Fibroblast of skin of back (primary cell): ENCODE measurements at regions not wholly inside any gene's neighbourhood (a gene's known extent, or its start where the extent isn't known, plus 50 kb on each side); places are given as distances from the start of the nearest gene placed in this dataset.

Source experiments
- DNase-seq: peaks from one replicate; pipeline ENCODE4 v3.0.0-alpha.2; 2013

DNA sequence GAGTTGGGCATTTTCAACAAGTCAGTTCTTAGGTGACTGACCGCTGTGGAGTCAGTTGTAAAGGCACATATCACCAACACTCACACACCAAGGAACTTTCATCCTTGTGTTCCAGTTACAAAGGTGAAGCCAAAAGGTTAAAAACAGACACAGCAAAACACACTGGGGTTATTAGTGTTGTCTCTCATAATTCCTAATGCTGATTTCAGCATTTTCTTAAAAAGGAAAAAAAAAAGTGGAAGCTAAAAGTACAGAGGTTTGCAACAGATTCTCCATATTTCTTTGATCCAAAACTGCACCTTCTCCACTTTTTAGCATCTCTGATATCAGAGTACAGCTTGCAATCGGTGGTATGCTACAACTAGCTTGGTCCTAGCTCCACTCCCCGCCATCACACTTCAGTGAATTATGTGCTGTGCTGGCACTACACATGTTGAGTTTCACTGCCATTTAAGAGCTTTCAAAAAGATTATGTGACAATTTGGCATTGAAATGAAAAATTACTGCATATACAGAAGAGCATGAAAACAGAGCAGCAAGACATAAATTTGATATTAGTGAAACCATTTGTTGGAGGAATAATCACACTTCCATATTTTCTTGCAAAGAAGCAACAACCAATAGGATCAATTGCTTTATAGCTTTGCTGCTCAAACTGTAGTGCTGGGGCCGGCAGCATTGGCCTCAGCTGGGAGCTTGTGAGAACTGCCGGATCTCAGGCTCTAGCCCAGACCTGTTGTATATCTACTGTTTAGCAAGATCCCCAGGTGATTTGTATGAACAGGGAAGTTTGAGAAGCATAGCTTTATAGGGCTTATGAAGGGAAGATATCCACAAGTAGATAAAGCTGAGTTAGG lies 62.3 kb upstream of the DAPL1 start:
- DNase-seq: no peak

DNA sequence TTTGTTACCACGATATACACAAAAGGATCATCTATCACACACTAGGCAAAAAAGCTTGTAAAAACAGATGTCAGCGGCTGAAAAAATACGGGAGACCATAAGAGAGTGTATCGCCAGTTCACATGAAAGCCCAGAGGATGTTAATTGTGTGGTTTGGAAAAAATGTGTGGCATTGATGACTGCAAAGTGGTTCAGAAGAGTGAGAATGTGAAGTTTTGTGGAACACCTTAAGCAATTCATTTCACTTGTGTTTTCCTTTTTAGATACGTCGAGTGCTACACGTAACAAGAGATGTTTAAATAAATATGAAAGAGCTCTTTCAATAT lies 61.7 kb upstream of the DAPL1 start:
- DNase-seq: no peak

DNA sequence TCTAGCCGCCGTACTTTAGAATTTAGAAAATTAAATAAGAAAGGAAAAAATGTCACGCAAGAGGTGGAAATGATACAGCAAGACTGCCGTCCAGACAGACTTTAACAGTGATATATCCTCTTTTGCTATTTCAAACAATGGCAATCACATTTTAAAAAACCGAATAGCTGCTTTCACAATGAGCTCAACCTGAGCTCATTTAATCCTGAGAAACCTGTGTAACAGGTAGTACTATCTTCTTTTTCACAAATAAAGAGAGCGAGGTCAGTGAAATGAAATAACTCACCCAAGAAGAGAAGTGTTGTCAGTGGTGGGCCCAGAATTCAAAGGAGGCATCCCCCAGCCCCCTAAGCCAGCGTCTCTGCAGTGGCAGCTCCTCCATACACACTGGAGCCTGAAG lies 60.7 kb upstream of the DAPL1 start:
- no peak for DNase-seq

DNA sequence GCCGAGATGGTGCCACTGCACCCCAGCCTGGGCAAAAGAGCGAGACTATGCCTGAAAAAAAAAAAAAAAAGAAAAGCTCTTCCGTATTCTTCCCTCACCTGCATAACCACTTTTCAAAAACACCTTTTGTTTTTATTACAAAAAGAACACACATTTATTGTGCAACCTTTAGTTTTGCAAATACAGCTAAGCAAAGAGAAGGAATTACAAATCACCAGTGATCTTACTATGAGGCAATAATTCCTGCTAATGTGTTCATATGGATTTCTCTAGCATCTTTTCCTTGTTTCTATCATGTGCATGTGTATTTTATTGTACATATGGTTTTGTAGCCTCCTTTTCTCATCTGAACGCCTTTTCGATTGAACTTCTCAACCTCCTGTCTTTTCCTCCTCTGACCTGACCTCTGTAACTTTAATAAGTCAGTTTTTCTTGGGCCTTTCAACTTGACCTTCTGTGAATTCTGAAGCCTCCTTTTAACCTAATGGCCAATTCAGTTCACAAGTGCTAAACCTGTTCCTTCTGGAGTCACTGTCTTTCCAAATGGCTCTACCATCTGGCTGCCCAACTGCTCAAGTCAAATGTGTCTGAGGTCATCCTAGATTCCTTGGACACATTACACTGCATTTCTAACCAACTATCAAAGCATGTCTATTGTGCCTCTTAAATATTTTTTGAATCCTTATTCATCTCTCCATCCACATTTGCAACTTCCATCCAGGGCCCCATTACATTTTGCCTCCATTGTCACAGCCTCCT lies 59.1 kb upstream of the DAPL1 start:
- DNase-seq: no peak

DNA sequence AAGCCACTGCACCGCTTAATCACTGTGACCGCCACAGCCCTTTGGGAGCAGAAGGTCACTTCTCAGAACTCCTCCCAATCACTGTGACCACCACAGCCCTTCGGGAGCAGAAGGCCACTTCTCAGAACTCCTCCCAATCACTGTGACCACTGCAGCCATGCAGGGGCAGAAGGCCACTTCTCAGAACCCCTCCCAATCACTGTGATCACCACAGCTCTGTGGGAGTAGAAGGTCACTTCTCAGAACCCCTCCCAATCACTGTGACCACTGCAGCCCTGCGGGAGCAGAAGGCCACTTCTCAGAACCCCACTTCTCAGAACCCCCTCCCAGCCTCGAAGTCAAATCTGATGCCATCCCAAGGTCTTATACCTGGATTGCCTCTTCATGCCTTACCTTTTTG lies 56.8 kb upstream of the DAPL1 start:
- DNase-seq: no peak

DNA sequence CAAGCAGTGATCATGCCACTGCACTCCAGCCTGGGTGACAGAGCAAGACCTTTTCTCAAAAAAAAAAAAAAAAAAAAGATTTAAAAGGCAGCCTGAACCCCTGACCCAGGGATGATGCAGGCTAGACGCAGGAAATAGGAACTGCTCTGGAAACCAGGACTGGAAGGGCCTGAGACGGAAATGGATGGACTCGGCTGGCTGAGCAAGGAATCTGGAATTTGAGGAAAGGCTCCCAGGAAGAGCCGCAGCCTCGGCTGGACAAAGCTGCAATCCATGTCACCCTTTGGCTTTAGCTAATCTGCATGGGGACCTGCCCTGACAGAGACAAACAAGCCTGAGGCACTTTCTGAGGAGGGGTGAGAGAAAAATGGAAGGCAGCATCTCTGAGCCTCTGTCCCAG lies 55.0 kb upstream of the DAPL1 start:
- no peak for DNase-seq

DNA sequence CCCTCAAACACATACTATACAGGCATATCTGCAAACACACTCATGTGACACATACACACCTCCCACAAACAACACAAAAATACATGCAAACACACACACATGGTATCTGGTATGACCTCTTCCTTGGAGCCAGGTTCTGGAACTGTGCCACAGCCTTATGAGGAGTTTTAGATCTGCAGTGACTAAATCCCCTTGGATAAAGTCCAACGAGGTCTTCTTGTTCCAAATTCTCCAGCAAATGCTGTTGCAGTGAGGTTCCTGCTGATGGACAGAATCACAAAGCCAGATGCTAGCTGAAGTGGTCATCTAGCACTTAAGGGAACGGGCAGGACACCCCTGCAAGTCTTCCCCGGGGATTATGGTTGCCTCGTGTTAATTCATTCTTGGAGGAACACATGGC lies 54.5 kb upstream of the DAPL1 start:
- peak; percentile 36 for DNase-seq

DNA sequence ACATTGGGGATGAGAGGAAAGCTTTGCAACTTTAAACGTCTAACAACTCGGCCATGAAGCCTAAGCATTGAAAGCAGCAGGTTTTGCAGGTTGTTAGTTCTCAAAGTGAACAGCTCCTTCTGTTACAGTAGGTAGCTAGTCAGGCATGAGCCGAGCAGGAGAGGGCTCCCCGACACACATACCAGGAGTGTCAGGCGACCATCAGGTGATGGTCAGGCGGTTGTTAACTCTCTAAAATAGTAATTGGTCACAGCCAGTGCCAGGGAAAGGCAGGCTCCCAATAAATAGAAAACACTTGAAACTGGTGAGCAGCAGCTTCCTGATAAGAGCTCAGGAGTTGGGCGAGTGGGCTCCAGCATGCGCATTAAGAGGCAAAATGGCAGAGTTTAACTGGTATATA lies 53.5 kb upstream of the DAPL1 start:
- no peak for DNase-seq

DNA sequence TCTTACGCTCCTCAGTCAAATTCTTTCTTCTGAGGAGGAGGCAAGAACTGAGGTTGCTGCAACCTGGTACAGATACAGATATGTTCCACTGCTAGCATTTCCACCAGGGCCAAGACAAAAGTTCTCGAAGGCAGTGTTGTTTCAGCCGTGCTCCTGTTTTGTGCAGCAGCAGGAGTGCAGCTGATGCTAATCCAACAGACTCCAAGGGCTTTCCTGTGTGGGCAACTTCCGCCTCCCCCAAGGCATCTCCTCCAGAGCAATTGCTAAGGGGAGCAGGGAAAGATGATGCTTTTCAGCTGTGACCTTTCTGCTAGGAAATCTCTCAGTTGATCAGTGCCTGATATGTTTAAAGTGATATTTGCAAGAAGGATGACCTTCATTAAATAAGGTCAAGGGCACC lies 52.6 kb upstream of the DAPL1 start:
- DNase-seq: no peak

DNA sequence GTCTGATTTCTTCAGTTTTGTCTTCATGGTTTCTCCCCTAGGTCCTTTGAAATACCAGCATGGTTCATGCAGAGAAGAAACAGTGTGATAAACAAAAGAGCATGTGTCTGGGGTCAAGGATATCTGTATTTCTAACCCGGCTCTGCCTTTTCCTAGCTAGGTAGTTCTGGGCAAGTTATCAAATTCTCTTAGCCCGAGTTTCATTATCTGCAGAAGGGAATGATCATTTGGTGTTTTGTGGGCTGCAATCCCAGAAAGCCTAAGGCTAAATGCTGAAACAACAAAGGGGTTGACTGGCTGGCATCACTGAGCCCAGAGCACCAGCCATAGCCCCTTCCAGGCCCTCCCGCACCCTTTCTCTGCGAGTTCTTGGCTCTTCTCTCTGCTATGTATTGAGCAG lies 51.7 kb upstream of the DAPL1 start:
- DNase-seq: no peak

DNA sequence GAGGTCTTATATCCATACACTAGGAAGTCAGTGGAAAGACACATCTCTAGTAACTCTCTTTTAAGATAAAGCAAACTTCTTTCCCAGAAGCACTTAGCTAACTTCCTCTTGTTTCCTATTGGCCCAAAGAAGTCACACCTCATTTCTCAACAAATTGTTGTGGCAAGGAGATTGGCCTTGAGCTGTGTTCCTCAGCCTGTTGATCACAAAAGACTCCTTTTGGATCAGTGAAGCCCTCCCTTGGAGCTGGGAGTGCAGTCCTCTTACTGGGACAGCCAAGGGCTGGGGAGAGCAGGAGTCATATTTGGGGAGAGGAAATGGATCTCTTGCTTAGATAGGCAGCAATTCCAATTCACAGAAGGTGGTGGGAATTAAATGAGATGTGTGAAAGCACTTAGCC lies 51.2 kb upstream of the DAPL1 start:
- no peak for DNase-seq

DNA sequence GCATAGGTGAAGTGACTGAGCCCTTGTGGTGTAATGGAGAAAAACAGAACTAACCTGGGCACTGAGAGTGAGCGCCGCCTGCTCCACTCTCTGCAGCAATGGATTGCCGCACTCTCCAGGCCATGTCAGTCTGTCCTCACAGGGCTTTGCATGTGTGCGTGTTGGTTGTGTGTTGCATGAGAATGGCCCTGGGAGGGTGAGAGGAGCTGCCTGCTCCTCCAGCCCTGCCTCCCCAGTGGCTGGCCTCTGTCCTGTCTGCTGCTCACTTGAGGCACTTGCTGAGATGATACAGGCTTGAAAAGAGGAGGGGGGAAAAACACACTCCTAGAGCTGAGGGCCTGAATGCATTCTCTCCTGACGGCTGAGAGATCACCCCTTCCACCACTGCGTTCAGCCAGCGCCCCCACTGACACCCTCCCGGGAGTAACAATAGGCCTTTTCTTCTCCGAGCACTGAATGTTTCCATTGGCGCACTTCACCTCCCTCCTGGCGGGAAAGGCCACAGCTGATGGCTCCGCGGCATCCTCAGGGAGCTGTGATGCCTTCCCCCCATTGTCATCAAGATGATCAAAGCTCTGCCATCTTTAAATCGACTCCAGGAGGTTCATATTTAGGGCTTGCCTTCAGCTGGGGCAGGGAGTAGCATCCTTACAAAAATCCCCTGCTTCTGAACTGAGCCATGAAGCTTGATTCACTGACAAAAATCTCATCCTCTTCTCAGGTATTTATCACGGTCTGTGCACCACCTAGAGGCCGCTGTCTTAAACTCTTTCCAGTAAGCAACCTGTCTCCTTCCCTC lies 49.9 kb upstream of the DAPL1 start:
- peak; percentile 53 for DNase-seq
